OCI-LY1 (cell line): ENCODE measurements at regions not wholly inside any gene's neighbourhood (a gene's known extent, or its start where the extent isn't known, plus 50 kb on each side); places are given as distances from the start of the nearest gene placed in this dataset.

ENCODE experiments used
- H2AFZ ChIP-seq: fragments of 200-600 bp; sonication (generic), shearing (Covaris generic); 2 replicates; pipeline ENCODE4 v1.6.0; 2014; ENCODE audit warnings: antibody characterized with exemption, mild to moderate bottlenecking, low read length
- H3F3A ChIP-seq: fragments of 200-600 bp; sonication (generic), shearing (Covaris generic); 2 replicates; pipeline ENCODE4 v1.6.0; 2014; ENCODE audit warnings: mild to moderate bottlenecking, antibody characterized with exemption, low read length, moderate library complexity; ENCODE audit not compliant: insufficient read depth
- H3K27ac ChIP-seq: fragments of 200-600 bp; sonication (generic); 2 replicates; pipeline ENCODE4 v1.5.1; 2014; ENCODE audit warnings: low read length, mixed run types, mild to moderate bottlenecking, low read depth; ENCODE audit not compliant: poor library complexity, severe bottlenecking
- H3K27me3 ChIP-seq: fragments of 200-600 bp; sonication (generic); 2 replicates; pipeline ENCODE4 v1.6.0; 2014; ENCODE audit warnings: antibody characterized with exemption, mild to moderate bottlenecking, low read length, moderate library complexity; ENCODE audit not compliant: insufficient read depth
- H3K36me3 ChIP-seq: fragments of 200-600 bp; sonication (generic); 2 replicates; pipeline ENCODE4 v1.6.1; 2014; ENCODE audit warnings: mild to moderate bottlenecking, antibody characterized with exemption, low read length, moderate library complexity, mixed read lengths; ENCODE audit not compliant: insufficient read depth
- H3K4me1 ChIP-seq: fragments of 200-600 bp; sonication (generic); 2 replicates; pipeline ENCODE4 v1.5.1; 2014; ENCODE audit warnings: mild to moderate bottlenecking, low read length, moderate library complexity; ENCODE audit not compliant: insufficient read depth, severe bottlenecking
- H3K4me2 ChIP-seq: fragments of 200-600 bp; sonication (generic), shearing (Covaris generic); 2 replicates; pipeline ENCODE4 v1.6.1; 2014; ENCODE audit warnings: low read length
- H3K4me3 ChIP-seq: fragments of 200-600 bp; sonication (generic); 2 replicates; pipeline ENCODE4 v1.5.1; 2014; ENCODE audit warnings: low read length, low read depth, mild to moderate bottlenecking, mixed read lengths; ENCODE audit not compliant: poor library complexity, severe bottlenecking
- H3K79me2 ChIP-seq: fragments of 200-600 bp; shearing (Covaris generic); 2 replicates; pipeline ENCODE4 v1.6.1; 2016; ENCODE audit warnings: mixed run types, low read length, mixed read lengths; ENCODE audit not compliant: insufficient read depth
- H3K9ac ChIP-seq: fragments of 200-600 bp; sonication (generic), shearing (Covaris generic); 2 replicates; pipeline ENCODE4 v1.6.1; 2014; ENCODE audit warnings: mild to moderate bottlenecking, low read length, mixed read lengths
- H3K9me2 ChIP-seq: fragments of 200-600 bp; sonication (generic), shearing (Covaris generic); 2 replicates; pipeline ENCODE4 v1.6.1; 2014; ENCODE audit warnings: low read depth, mild to moderate bottlenecking, low read length, mixed read lengths
- H3K9me3 ChIP-seq: fragments of 200-600 bp; shearing (Covaris generic); 2 replicates; pipeline ENCODE4 v1.6.1; 2014; ENCODE audit warnings: low read length, mixed read lengths
- H4K20me1 ChIP-seq: fragments of 200-600 bp; sonication (generic), shearing (Covaris generic); 2 replicates; pipeline ENCODE4 v1.6.0; 2016; ENCODE audit warnings: mild to moderate bottlenecking, low read length; ENCODE audit not compliant: insufficient read depth
- CTCF ChIP-seq: fragments of 200-600 bp; sonication (generic), shearing (Covaris generic); IDR thresholded peaks from 2 replicates; pipeline ENCODE4 v1.5.1; 2017; ENCODE audit warnings: mild to moderate bottlenecking, antibody characterized with exemption, low read length, moderate library complexity, mixed read lengths
- EZH2 ChIP-seq: fragments of 200-600 bp; sonication (generic), shearing (Covaris generic); IDR thresholded peaks from 2 replicates; pipeline ENCODE4 v1.8.0; 2017; ENCODE audit warnings: borderline replicate concordance, mixed run types, mild to moderate bottlenecking, antibody characterized with exemption, low read length, moderate library complexity, mixed read lengths

GRCh38 chr2:103176294-103176915, 414.6 kb downstream of the TMEM182 start:
- H3K9ac ChIP-seq: no peak overlapping the region

GRCh38 chr2:103179798-103180197, 418.0 kb downstream of the TMEM182 start:
- Histone ChIP-seq H3K9me3 (no peaks in the 10 kb centered on the region), H3K4me1 (no peaks in the 10 kb centered on the region), H3K27ac (no peak overlapping the region), H3K36me3 (no peaks in the 10 kb centered on the region), H3K27me3 (no peaks in the 10 kb centered on the region), H2AFZ (no peak overlapping the region), H3F3A (no peaks in the 10 kb centered on the region), H3K79me2 (no peaks in the 10 kb centered on the region), H3K9ac (no peak overlapping the region), H3K4me2 (no peak overlapping the region), H3K4me3 (no peak overlapping the region), H4K20me1 (no peaks in the 10 kb centered on the region), H3K9me2 (no peaks in the 10 kb centered on the region)
- TF ChIP-seq EZH2 (no peak), CTCF (no peak)

More at GRCh38 chr2:103176294-103176915, 414.6 kb downstream of the TMEM182 start:
- Histone ChIP-seq H3K9me2 (no peaks in the 10 kb centered on the region), H3K9me3 (no peaks in the 10 kb centered on the region), H3K27ac (no peak overlapping the region), H3K4me3 (no peak overlapping the region), H3F3A (no peaks in the 10 kb centered on the region), H3K4me2 (no peak overlapping the region), H2AFZ (no peak overlapping the region), H3K4me1 (no peaks in the 10 kb centered on the region), H4K20me1 (no peaks in the 10 kb centered on the region), H3K36me3 (no peaks in the 10 kb centered on the region), H3K27me3 (no peaks in the 10 kb centered on the region), H3K79me2 (no peaks in the 10 kb centered on the region)
- TF ChIP-seq CTCF (no peak), EZH2 (no peak)

- no peaks in the 10 kb centered on the region for H3K36me3 ChIP-seq
- no peaks in the 10 kb centered on the region for H3K9me3 ChIP-seq
- no peaks in the 10 kb centered on the region for H3K79me2 ChIP-seq
- H3F3A ChIP-seq: no peaks in the 10 kb centered on the region
- H3K4me1 ChIP-seq: no peaks in the 10 kb centered on the region
- no peaks in the 10 kb centered on the region for H3K27me3 ChIP-seq
- no peak for TF ChIP-seq EZH2
- no peak for TF ChIP-seq CTCF
- H3K9ac ChIP-seq: no peak overlapping the region
- no peaks in the 10 kb centered on the region for H3K9me2 ChIP-seq
- no peak overlapping the region for H3K27ac ChIP-seq
- H3K4me2 ChIP-seq: no peak overlapping the region
- no peak overlapping the region for H3K4me3 ChIP-seq
- no peaks in the 10 kb centered on the region for H4K20me1 ChIP-seq
- H2AFZ ChIP-seq: no peak overlapping the region
These were observed 421.2 kb downstream of the TMEM182 start for GRCh38 chr2:103183061-103183460.
